ENCODE measurements at regions not wholly inside any gene's neighbourhood (a gene's known extent, or its start where the extent isn't known, plus 50 kb on each side); places are given as distances from the start of the nearest gene placed in this dataset.

GRCh38 chr7:17020250-17020649 lies 138.5 kb upstream of the AGR3 start:
- no peak for DNase-seq (ENCODE audit: low spot score)

GRCh38 chr7:17021205-17021604 lies 139.4 kb upstream of the AGR3 start:
- DNase-seq (ENCODE audit: low spot score): no peak

GRCh38 chr7:17022920-17023319 lies 141.1 kb upstream of the AGR3 start:
- no peak for DNase-seq (ENCODE audit: low spot score)

GRCh38 chr7:17026269-17026668 lies 144.5 kb upstream of the AGR3 start:
- DNase-seq (ENCODE audit: low spot score): no peak

GRCh38 chr7:17027143-17027788 lies 145.5 kb upstream of the AGR3 start:
- no peak for DNase-seq (ENCODE audit: low spot score)

GRCh38 chr7:17027789-17028152 lies 146.0 kb upstream of the AGR3 start:
- no peak for DNase-seq (ENCODE audit: low spot score)

- no peak for DNase-seq (ENCODE audit: low spot score)
These were observed 147.4 kb upstream of the AGR3 start for GRCh38 chr7:17029150-17029549.

- no peak for DNase-seq (ENCODE audit: low spot score)
These were observed 148.8 kb upstream of the AGR3 start for GRCh38 chr7:17030559-17030958.

- no peak for DNase-seq (ENCODE audit: low spot score)
These were observed 150.2 kb upstream of the AGR3 start for GRCh38 chr7:17031906-17032551.

GRCh38 chr7:17033245-17033644 lies 151.5 kb upstream of the AGR3 start:
- no peak for DNase-seq (ENCODE audit: low spot score)

- no peak for DNase-seq (ENCODE audit: low spot score)
These were observed 154.8 kb upstream of the AGR3 start for GRCh38 chr7:17036584-17036983.

GRCh38 chr7:17037356-17037755 lies 155.6 kb upstream of the AGR3 start:
- DNase-seq (ENCODE audit: low spot score): no peak

- DNase-seq (ENCODE audit: low spot score): no peak
These were observed 156.5 kb upstream of the AGR3 start for GRCh38 chr7:17038160-17038782.

GRCh38 chr7:17038783-17039170 lies 157.0 kb upstream of the AGR3 start:
- no peak for DNase-seq (ENCODE audit: low spot score)

GRCh38 chr7:17039372-17039771 lies 157.6 kb upstream of the AGR3 start:
- DNase-seq (ENCODE audit: low spot score): no peak

- no peak for DNase-seq (ENCODE audit: low spot score)
These were observed 158.9 kb upstream of the AGR3 start for GRCh38 chr7:17040716-17041115.

- DNase-seq (ENCODE audit: low spot score): no peak
These were observed 159.5 kb upstream of the AGR3 start for GRCh38 chr7:17041324-17041723.

- DNase-seq (ENCODE audit: low spot score): no peak
These were observed 160.4 kb upstream of the AGR3 start for GRCh38 chr7:17042211-17042610.

GRCh38 chr7:17043012-17043877 lies 161.5 kb upstream of the AGR3 start:
- no peak for DNase-seq (ENCODE audit: low spot score)

GRCh38 chr7:17044396-17044795 lies 162.6 kb upstream of the AGR3 start:
- no peak for DNase-seq (ENCODE audit: low spot score)

- DNase-seq (ENCODE audit: low spot score): no peak
These were observed 163.1 kb upstream of the AGR3 start for GRCh38 chr7:17044861-17045260.

- DNase-seq (ENCODE audit: low spot score): no peak
These were observed 164.5 kb upstream of the AGR3 start for GRCh38 chr7:17046259-17046658.

GRCh38 chr7:17046666-17047065 lies 164.9 kb upstream of the AGR3 start:
- no peak for DNase-seq (ENCODE audit: low spot score)

Measured in D341Med (cell line).